ENCODE measurements at regions not wholly inside any gene's neighbourhood (a gene's known extent, or its start where the extent isn't known, plus 50 kb on each side); places are given as distances from the start of the nearest gene placed in this dataset.

DNA sequence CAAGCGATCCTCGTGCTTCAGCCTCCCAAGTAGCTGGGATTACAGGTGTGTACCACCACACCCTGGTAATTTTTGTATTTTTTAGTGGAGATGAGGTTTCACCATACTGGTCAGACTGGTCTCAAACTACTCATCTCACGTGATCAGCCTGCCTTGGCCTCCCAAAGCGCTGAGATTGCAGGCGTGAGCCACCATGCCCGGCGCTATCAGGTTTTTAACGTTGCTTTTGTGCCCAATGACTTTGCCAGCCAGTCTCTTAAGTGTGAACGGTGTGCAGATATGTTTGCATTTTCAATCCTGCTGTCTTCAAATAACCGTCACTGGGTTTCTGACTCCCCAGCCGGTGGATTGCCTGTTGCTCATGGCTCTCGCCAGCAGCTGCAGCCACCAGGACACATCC is 201.8 kb upstream of the PPP2R2D start:
- TF ChIP-seq, protein P1, sequence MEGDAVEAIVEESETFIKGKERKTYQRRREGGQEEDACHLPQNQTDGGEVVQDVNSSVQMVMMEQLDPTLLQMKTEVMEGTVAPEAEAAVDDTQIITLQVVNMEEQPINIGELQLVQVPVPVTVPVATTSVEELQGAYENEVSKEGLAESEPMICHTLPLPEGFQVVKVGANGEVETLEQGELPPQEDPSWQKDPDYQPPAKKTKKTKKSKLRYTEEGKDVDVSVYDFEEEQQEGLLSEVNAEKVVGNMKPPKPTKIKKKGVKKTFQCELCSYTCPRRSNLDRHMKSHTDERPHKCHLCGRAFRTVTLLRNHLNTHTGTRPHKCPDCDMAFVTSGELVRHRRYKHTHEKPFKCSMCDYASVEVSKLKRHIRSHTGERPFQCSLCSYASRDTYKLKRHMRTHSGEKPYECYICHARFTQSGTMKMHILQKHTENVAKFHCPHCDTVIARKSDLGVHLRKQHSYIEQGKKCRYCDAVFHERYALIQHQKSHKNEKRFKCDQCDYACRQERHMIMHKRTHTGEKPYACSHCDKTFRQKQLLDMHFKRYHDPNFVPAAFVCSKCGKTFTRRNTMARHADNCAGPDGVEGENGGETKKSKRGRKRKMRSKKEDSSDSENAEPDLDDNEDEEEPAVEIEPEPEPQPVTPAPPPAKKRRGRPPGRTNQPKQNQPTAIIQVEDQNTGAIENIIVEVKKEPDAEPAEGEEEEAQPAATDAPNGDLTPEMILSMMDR (IDR thresholded peaks at IDR 0.05) = no peak
- TF ChIP-seq POLR2A (IDR thresholded peaks at IDR 0.05) (no peak), POLR2AphosphoS5 (IDR thresholded peaks at IDR 0.05) (no peak)
